Liver (tissue), 8 donors: ENCODE measurements at regions not wholly inside any gene's neighbourhood (a gene's known extent, or its start where the extent isn't known, plus 50 kb on each side); places are given as distances from the start of the nearest gene placed in this dataset.

Experiments
- DNase-seq: peaks from one replicate; pipeline ENCODE4 v3.0.0-alpha.2; 2017; ENCODE audit warnings: low spot score
- H3K27ac ChIP-seq, 2 donors: one replicate each; pipeline ENCODE4 v1.7.0; 2013; ENCODE audit warnings: inconsistent platforms in 2 of 2, low read length in 2 of 2, control low read depth in 1 of 2, low read depth in 1 of 2, mild to moderate bottlenecking in 1 of 2
- H3K27me3 ChIP-seq, 4 donors: one replicate each; pipeline versions ENCODE4 v1.6.1 to v1.7.0; 2013; ENCODE audit warnings: low read length in 3 of 4, inconsistent platforms in 1 of 4, mild to moderate bottlenecking in 1 of 4, moderate library complexity in 1 of 4; ENCODE audit not compliant: control insufficient read depth in 4 of 4, insufficient read depth in 4 of 4
- H3K36me3 ChIP-seq, 4 donors: one replicate each; pipeline versions ENCODE4 v1.6.1 to v1.7.0; 2013; ENCODE audit warnings: low read length in 3 of 4, mild to moderate bottlenecking in 3 of 4, low read depth in 1 of 4, moderate library complexity in 1 of 4; ENCODE audit not compliant: control insufficient read depth in 4 of 4, insufficient read depth in 3 of 4
- H3K4me1 ChIP-seq, 4 donors: one replicate each; pipeline versions ENCODE4 v1.6.1 to v1.7.0; 2013; ENCODE audit warnings: low read length in 3 of 4, mild to moderate bottlenecking in 3 of 4, moderate library complexity in 1 of 4; ENCODE audit not compliant: control insufficient read depth in 4 of 4, insufficient read depth in 4 of 4
- H3K4me3 ChIP-seq, 3 donors: one replicate each; pipeline versions ENCODE4 v1.6.1 to v1.7.0; 2013; ENCODE audit warnings: low read length in 3 of 3, control low read depth in 1 of 3, low read depth in 1 of 3, mild to moderate bottlenecking in 1 of 3
- H3K9ac ChIP-seq, 2 donors: one replicate each; pipeline ENCODE4 v1.7.0; 2013; ENCODE audit warnings: low read length in 2 of 2, mild to moderate bottlenecking in 2 of 2, moderate library complexity in 2 of 2, control low read depth in 1 of 2, low read depth in 1 of 2
- H3K9me3 ChIP-seq, 4 donors: one replicate each; pipeline versions ENCODE4 v1.6.1 to v1.7.0; 2013; ENCODE audit warnings: low read length in 3 of 4; ENCODE audit not compliant: control insufficient read depth in 4 of 4
- CTCF ChIP-seq: fragments of 150-350 bp; IDR thresholded peaks from 2 replicates; pipeline ENCODE4 v1.5.1; 2017; ENCODE audit warnings: improper control_type of control experiment, low read depth, low read length; ENCODE audit not compliant: missing input control
- FOXA1 ChIP-seq: IDR thresholded peaks from 2 replicates; pipeline ENCODE4 v1.6.1; 2016; ENCODE audit warnings: antibody characterized with exemption
- FOXA2 ChIP-seq: IDR thresholded peaks from 2 replicates; pipeline ENCODE4 v1.6.1; 2016; ENCODE audit warnings: antibody characterized with exemption
- HNF4A ChIP-seq, 2 donors: conservative IDR thresholded peaks; 2 replicates each; pipeline ENCODE4 v1.6.1; 2016; ENCODE audit warnings: antibody characterized with exemption in 2 of 2, mild to moderate bottlenecking in 2 of 2
- HNF4G ChIP-seq: IDR thresholded peaks from 2 replicates; pipeline ENCODE4 v1.6.1; 2016; ENCODE audit warnings: antibody characterized with exemption
- JUND ChIP-seq, 2 donors: IDR thresholded peaks; 2 replicates each; pipeline ENCODE4 v1.6.1; 2016; ENCODE audit warnings: antibody characterized with exemption in 2 of 2
- MAX ChIP-seq: IDR thresholded peaks from 2 replicates; pipeline ENCODE4 v1.6.1; 2016; ENCODE audit warnings: antibody characterized with exemption
- NR2F2 ChIP-seq: IDR thresholded peaks from 2 replicates; pipeline ENCODE4 v1.6.1; 2016; ENCODE audit warnings: antibody characterized with exemption
- RXRA ChIP-seq, 2 donors: IDR thresholded peaks; 2 replicates each; pipeline ENCODE4 v1.6.1; 2017 to 2018; ENCODE audit warnings: antibody characterized with exemption in 2 of 2, mild to moderate bottlenecking in 1 of 2
- SP1 ChIP-seq: IDR thresholded peaks from 2 replicates; pipeline ENCODE4 v1.6.1; 2018; ENCODE audit warnings: antibody characterized with exemption, mild to moderate bottlenecking
- TAF1 ChIP-seq: conservative IDR thresholded peaks from 2 replicates; pipeline ENCODE4 v1.6.1; 2016; ENCODE audit warnings: antibody characterized with exemption, mild to moderate bottlenecking
- YY1 ChIP-seq: IDR thresholded peaks from 2 replicates; pipeline ENCODE4 v1.6.1; 2016; ENCODE audit warnings: antibody characterized with exemption, mild to moderate bottlenecking
- WGBS: extraction: QIAGEN DNeasy Blood & Tissue Kit; methylation state at CpG from one replicate; pipeline ENCODE4 v1.1.7; 2013; 5-methylcytosine and 5-hydroxymethylcytosine counted together
- TF ChIP-seq, protein P1 (sequence below): IDR thresholded peaks from 2 replicates; pipeline ENCODE4 v1.6.1; 2016; ENCODE audit warnings: antibody characterized with exemption, mild to moderate bottlenecking
- TF ChIP-seq, protein P2 (sequence below): IDR thresholded peaks from 2 replicates; pipeline ENCODE4 v1.6.1; 2016; ENCODE audit warnings: antibody characterized with exemption
- donor health status: healthy.
- donor health status: healthy.
- donor health status: healthy.
- donor health status: healthy.
- donor health status: healthy.

GRCh38 chr7:356691-357462, 66.9 kb downstream of the FOXL3 start:
- no peak for DNase-seq
- WGBS = 80% methylated on average over 24 of the region's 24 CpGs
- Histone ChIP-seq H3K9ac (no peak overlapping the region), H3K36me3 (no peaks in the 10 kb centered on the region), H3K27me3 (peaks cover 0 to 2% (median 0%) of the 10 kb centered on the region in 4 donors), H3K4me1 (peaks cover 0 to under 1% (median under 1%) of the 10 kb centered on the region in 4 donors), H3K27ac (no peak overlapping the region), H3K4me3 (no peak overlapping the region), H3K9me3 (peaks cover 0 to 9% (median 0%) of the 10 kb centered on the region in 4 donors)
- TF ChIP-seq YY1 = no peak
- TF ChIP-seq MAX = no peak
- TF ChIP-seq, protein P1, sequence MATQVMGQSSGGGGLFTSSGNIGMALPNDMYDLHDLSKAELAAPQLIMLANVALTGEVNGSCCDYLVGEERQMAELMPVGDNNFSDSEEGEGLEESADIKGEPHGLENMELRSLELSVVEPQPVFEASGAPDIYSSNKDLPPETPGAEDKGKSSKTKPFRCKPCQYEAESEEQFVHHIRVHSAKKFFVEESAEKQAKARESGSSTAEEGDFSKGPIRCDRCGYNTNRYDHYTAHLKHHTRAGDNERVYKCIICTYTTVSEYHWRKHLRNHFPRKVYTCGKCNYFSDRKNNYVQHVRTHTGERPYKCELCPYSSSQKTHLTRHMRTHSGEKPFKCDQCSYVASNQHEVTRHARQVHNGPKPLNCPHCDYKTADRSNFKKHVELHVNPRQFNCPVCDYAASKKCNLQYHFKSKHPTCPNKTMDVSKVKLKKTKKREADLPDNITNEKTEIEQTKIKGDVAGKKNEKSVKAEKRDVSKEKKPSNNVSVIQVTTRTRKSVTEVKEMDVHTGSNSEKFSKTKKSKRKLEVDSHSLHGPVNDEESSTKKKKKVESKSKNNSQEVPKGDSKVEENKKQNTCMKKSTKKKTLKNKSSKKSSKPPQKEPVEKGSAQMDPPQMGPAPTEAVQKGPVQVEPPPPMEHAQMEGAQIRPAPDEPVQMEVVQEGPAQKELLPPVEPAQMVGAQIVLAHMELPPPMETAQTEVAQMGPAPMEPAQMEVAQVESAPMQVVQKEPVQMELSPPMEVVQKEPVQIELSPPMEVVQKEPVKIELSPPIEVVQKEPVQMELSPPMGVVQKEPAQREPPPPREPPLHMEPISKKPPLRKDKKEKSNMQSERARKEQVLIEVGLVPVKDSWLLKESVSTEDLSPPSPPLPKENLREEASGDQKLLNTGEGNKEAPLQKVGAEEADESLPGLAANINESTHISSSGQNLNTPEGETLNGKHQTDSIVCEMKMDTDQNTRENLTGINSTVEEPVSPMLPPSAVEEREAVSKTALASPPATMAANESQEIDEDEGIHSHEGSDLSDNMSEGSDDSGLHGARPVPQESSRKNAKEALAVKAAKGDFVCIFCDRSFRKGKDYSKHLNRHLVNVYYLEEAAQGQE = no peak
- TF ChIP-seq, protein P2, sequence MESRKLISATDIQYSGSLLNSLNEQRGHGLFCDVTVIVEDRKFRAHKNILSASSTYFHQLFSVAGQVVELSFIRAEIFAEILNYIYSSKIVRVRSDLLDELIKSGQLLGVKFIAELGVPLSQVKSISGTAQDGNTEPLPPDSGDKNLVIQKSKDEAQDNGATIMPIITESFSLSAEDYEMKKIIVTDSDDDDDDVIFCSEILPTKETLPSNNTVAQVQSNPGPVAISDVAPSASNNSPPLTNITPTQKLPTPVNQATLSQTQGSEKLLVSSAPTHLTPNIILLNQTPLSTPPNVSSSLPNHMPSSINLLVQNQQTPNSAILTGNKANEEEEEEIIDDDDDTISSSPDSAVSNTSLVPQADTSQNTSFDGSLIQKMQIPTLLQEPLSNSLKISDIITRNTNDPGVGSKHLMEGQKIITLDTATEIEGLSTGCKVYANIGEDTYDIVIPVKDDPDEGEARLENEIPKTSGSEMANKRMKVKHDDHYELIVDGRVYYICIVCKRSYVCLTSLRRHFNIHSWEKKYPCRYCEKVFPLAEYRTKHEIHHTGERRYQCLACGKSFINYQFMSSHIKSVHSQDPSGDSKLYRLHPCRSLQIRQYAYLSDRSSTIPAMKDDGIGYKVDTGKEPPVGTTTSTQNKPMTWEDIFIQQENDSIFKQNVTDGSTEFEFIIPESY = no peak
- TF ChIP-seq HNF4G = no peak
- TF ChIP-seq HNF4A (conservative IDR thresholded peaks at IDR 0.05) = no peak
- TF ChIP-seq NR2F2 = no peak
- no peak for TF ChIP-seq JUND (IDR thresholded peaks at IDR 0.05)
- no peak for TF ChIP-seq FOXA1
- no peak for TF ChIP-seq FOXA2
- no peak for TF ChIP-seq CTCF
- no peak for TF ChIP-seq TAF1

- Histone ChIP-seq H3K4me3 (no peak overlapping the region), H3K9me3 (peaks cover 0 to 9% (median 0%) of the 10 kb centered on the region in 4 donors), H3K9ac (no peak overlapping the region), H3K27ac (no peak overlapping the region), H3K27me3 (peaks cover 0 to 2% (median 0%) of the 10 kb centered on the region in 4 donors), H3K4me1 (peaks cover 2 to 3% (median 2%) of the 10 kb centered on the region in 4 donors), H3K36me3 (no peaks in the 10 kb centered on the region)
- DNase-seq = no peak
- 85% methylated on average over 12 of the region's 12 CpGs for WGBS
- no peak for TF ChIP-seq YY1
- no peak for TF ChIP-seq NR2F2
- no peak for TF ChIP-seq FOXA2
- TF ChIP-seq HNF4G = no peak
- TF ChIP-seq RXRA (IDR thresholded peaks at IDR 0.05) = no peak
- no peak for TF ChIP-seq CTCF
- no peak for TF ChIP-seq SP1
- TF ChIP-seq, protein P1 = no peak
- no peak for TF ChIP-seq TAF1
Measured at GRCh38 chr7:357531-358209, 67.7 kb downstream of the FOXL3 start.
